Panc1 (cell line): ENCODE measurements at regions not wholly inside any gene's neighbourhood (a gene's known extent, or its start where the extent isn't known, plus 50 kb on each side); places are given as distances from the start of the nearest gene placed in this dataset.

Experiments
- POLR2AphosphoS5 ChIP-seq: IDR thresholded peaks from 2 replicates; pipeline ENCODE4 v1.6.1; 2012; ENCODE audit warnings: mild to moderate bottlenecking, low read depth, low read length, moderate library complexity
- SIN3A ChIP-seq: IDR thresholded peaks from 2 replicates; pipeline ENCODE4 v1.6.1; 2012; ENCODE audit warnings: low read depth, mild to moderate bottlenecking, low read length, moderate library complexity, borderline replicate concordance; ENCODE audit not compliant: insufficient read depth
- TCF7L2 ChIP-seq: IDR thresholded peaks from 2 replicates; pipeline ENCODE4 v1.6.1; 2011; ENCODE audit warnings: mild to moderate bottlenecking, low read depth, low read length, inconsistent platforms
- TF ChIP-seq, protein P1 (sequence below): fragments of 450-650 bp; IDR thresholded peaks from 2 replicates; pipeline ENCODE4 v1.5.1; 2017; ENCODE audit warnings: mild to moderate bottlenecking
- TF ChIP-seq, protein P2 (sequence below), 2 experiments: IDR thresholded peaks; 2 replicates each; pipeline ENCODE4 v1.6.1; 2011 to 2012; ENCODE audit warnings: low read depth in 2 of 2, control low read depth in 1 of 2, low read length in 1 of 2, mild to moderate bottlenecking in 1 of 2, moderate library complexity in 1 of 2; ENCODE audit not compliant: insufficient read depth in 1 of 2

- TF ChIP-seq, protein P1, sequence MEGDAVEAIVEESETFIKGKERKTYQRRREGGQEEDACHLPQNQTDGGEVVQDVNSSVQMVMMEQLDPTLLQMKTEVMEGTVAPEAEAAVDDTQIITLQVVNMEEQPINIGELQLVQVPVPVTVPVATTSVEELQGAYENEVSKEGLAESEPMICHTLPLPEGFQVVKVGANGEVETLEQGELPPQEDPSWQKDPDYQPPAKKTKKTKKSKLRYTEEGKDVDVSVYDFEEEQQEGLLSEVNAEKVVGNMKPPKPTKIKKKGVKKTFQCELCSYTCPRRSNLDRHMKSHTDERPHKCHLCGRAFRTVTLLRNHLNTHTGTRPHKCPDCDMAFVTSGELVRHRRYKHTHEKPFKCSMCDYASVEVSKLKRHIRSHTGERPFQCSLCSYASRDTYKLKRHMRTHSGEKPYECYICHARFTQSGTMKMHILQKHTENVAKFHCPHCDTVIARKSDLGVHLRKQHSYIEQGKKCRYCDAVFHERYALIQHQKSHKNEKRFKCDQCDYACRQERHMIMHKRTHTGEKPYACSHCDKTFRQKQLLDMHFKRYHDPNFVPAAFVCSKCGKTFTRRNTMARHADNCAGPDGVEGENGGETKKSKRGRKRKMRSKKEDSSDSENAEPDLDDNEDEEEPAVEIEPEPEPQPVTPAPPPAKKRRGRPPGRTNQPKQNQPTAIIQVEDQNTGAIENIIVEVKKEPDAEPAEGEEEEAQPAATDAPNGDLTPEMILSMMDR, result no peak
- TF ChIP-seq, protein P2, sequence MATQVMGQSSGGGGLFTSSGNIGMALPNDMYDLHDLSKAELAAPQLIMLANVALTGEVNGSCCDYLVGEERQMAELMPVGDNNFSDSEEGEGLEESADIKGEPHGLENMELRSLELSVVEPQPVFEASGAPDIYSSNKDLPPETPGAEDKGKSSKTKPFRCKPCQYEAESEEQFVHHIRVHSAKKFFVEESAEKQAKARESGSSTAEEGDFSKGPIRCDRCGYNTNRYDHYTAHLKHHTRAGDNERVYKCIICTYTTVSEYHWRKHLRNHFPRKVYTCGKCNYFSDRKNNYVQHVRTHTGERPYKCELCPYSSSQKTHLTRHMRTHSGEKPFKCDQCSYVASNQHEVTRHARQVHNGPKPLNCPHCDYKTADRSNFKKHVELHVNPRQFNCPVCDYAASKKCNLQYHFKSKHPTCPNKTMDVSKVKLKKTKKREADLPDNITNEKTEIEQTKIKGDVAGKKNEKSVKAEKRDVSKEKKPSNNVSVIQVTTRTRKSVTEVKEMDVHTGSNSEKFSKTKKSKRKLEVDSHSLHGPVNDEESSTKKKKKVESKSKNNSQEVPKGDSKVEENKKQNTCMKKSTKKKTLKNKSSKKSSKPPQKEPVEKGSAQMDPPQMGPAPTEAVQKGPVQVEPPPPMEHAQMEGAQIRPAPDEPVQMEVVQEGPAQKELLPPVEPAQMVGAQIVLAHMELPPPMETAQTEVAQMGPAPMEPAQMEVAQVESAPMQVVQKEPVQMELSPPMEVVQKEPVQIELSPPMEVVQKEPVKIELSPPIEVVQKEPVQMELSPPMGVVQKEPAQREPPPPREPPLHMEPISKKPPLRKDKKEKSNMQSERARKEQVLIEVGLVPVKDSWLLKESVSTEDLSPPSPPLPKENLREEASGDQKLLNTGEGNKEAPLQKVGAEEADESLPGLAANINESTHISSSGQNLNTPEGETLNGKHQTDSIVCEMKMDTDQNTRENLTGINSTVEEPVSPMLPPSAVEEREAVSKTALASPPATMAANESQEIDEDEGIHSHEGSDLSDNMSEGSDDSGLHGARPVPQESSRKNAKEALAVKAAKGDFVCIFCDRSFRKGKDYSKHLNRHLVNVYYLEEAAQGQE (IDR thresholded peaks at IDR 0.05; ENCODE audit: insufficient read depth in 1 of 2, low read depth in 2 of 2, low read length in 1 of 2), result no peak
- TF ChIP-seq POLR2AphosphoS5 (no peak), SIN3A (no peak), TCF7L2 (no peak)
Measured at GRCh38 chr7:126305671-126306070, 947.1 kb downstream of the GRM8 start.
